HAP-1 (cell line): ENCODE measurements at regions not wholly inside any gene's neighbourhood (a gene's known extent, or its start where the extent isn't known, plus 50 kb on each side); places are given as distances from the start of the nearest gene placed in this dataset.

Experiments
- DNase-seq, 2 experiments: peaks; one replicate each; pipeline ENCODE4 v3.0.0-alpha.2; 2016 to 2020; ENCODE audit warnings: low spot score in 2 of 2
- H3K27me3 ChIP-seq: fragments of 250-450 bp; sonication (Bioruptor Pico); 2 replicates; pipeline ENCODE4 v1.5.1; 2020; ENCODE audit warnings: low read depth, mild to moderate bottlenecking, moderate library complexity
- H3K36me3 ChIP-seq: fragments of 250-450 bp; sonication (Bioruptor Pico); replicated peaks from 2 replicates; pipeline ENCODE4 v1.5.1; 2020; ENCODE audit warnings: mild to moderate bottlenecking
- H3K4me1 ChIP-seq: fragments of 250-450 bp; sonication (Bioruptor Pico); 2 replicates; pipeline ENCODE4 v1.5.1; 2020; ENCODE audit warnings: mild to moderate bottlenecking
- H3K4me3 ChIP-seq: fragments of 250-450 bp; sonication (Bioruptor Pico); 2 replicates; pipeline ENCODE4 v1.5.1; 2020; ENCODE audit warnings: mild to moderate bottlenecking, moderate library complexity
- H3K9me3 ChIP-seq: fragments of 250-450 bp; sonication (Bioruptor Pico); 2 replicates; pipeline ENCODE4 v1.5.1; 2020; ENCODE audit warnings: mild to moderate bottlenecking, moderate library complexity
- in situ Hi-C: fragments of 300-500 bp; cut with MboI; formaldehyde crosslinking; loops from 3 replicates; pipeline ENCODE4 v1.14.3; 2020; ENCODE audit warnings: low sequenced_read_pairs, inconsistent platforms, mixed read lengths

DNA sequence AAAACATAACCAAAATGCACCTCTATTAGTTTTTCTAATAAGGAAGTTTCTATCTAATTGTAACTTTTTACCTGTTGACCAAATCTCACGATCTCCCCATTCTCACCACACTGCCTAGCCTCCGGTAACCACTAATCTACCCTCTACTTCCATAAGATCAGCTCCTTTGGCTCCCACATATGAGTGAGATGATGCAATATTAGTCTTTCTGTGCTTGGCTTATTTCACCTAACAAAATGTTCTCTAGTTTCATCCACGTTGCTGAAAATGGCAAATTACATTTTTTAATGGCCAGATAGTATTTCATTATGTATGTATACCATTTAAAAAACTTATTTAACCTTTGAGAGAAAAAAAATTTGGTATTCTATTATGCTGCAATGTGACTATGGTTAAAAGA is 379.0 kb upstream of the NXPH2 start:
- peaks cover 6% of the 10 kb centered on the region for H3K4me1 ChIP-seq
- no peaks in the 10 kb centered on the region; the same call in 1 of the 2 replicates for H3K36me3 ChIP-seq
- no peak overlapping the region for H3K4me3 ChIP-seq
- H3K27me3 ChIP-seq = no peaks in the 10 kb centered on the region
- DNase-seq = no peak
- in situ Hi-C loops = no loop called here
- H3K9me3 ChIP-seq = no peaks in the 10 kb centered on the region

DNA sequence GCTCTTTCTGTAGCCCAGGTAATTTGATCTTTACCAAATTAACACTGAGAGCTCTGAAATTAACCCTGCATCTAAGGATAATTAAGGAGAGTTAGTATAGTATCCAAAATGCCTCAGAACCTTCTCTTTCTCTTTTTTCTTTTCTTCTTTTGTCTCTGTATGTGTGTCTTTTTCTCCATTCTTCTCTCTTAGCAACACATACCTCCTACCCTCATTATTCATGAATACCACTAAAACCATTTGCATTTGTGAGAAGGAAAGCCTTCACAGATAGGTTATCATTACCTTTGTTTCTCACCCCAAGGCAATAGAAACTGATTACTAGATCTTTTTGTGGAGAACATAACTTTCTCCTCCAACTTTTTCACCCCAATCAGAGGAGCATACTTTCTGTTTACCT is 376.5 kb upstream of the NXPH2 start:
- no peaks in the 10 kb centered on the region for H3K27me3 ChIP-seq
- DNase-seq = peak in 1 of 2 experiments; percentile 13
- H3K4me1 ChIP-seq = peaks cover 6% of the 10 kb centered on the region
- no peaks in the 10 kb centered on the region for H3K9me3 ChIP-seq
- H3K36me3 ChIP-seq = no peaks in the 10 kb centered on the region; the same call in 1 of the 2 replicates
- no peak overlapping the region for H3K4me3 ChIP-seq
- in situ Hi-C loops = no loop called here

GRCh38 chr2:139155991-139156390 is 375.8 kb upstream of the NXPH2 start:
- in situ Hi-C loops = no loop called here
- peaks cover 6% of the 10 kb centered on the region for H3K4me1 ChIP-seq
- no peak for DNase-seq
- H3K36me3 ChIP-seq = no peaks in the 10 kb centered on the region; the same call in 1 of the 2 replicates
- no peaks in the 10 kb centered on the region for H3K9me3 ChIP-seq
- H3K27me3 ChIP-seq = no peaks in the 10 kb centered on the region
- no peak overlapping the region for H3K4me3 ChIP-seq

GRCh38 chr2:139142252-139142880 is 362.2 kb upstream of the NXPH2 start:
- Histone ChIP-seq H3K9me3 (no peaks in the 10 kb centered on the region), H3K4me1 (no peaks in the 10 kb centered on the region), H3K36me3 (no peaks in the 10 kb centered on the region), H3K4me3 (no peak overlapping the region), H3K27me3 (no peaks in the 10 kb centered on the region)
- in situ Hi-C loops = no loop called here
- DNase-seq = peak; percentile 32 to 58

GRCh38 chr2:139124271-139124670 is 344.1 kb upstream of the NXPH2 start:
- H3K4me3 ChIP-seq = no peak overlapping the region

DNA sequence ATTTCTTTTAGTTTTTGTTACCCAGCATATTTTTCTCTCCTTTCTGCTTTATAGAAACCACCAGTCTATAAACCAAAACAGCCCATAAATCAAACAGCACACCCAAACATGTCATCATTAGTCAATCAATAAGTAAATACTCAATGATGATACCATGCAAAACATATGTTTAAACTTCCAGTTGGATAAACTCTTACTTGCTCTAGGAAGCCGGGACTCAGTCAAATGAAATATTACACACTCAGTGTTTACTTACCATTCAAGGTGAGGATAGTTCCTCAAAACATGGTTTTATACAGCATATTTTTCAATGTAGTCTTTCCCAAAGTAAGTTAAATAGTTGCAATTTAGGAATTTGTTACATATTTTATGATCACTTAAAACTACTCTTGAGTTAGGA is 343.6 kb upstream of the NXPH2 start:
- in situ Hi-C loops = no loop called here
- DNase-seq = no peak

More at GRCh38 chr2:139124271-139124670, 344.1 kb upstream of the NXPH2 start:
- in situ Hi-C loops = no loop called here
- H3K36me3 ChIP-seq = no peaks in the 10 kb centered on the region
- H3K27me3 ChIP-seq = no peaks in the 10 kb centered on the region; the same call in 1 of the 2 replicates
- H3K9me3 ChIP-seq = no peaks in the 10 kb centered on the region
- no peaks in the 10 kb centered on the region for H3K4me1 ChIP-seq
- no peak for DNase-seq

GRCh38 chr2:139122711-139123158 is 342.5 kb upstream of the NXPH2 start:
- no peaks in the 10 kb centered on the region for H3K4me1 ChIP-seq
- H3K27me3 ChIP-seq = peaks cover 2% of the 10 kb centered on the region; the same call in 1 of the 2 replicates
- no peak for DNase-seq
- no peaks in the 10 kb centered on the region for H3K9me3 ChIP-seq
- in situ Hi-C loops = no loop called here
- H3K4me3 ChIP-seq = no peak overlapping the region
- H3K36me3 ChIP-seq = no peaks in the 10 kb centered on the region

More for the DNA sequence above, 343.6 kb upstream of the NXPH2 start:
- Histone ChIP-seq H3K9me3 (no peaks in the 10 kb centered on the region), H3K4me3 (no peak overlapping the region), H3K4me1 (no peaks in the 10 kb centered on the region), H3K27me3 (peaks cover under 1% of the 10 kb centered on the region; the same call in 1 of the 2 replicates), H3K36me3 (no peaks in the 10 kb centered on the region)

- H3K9me3 ChIP-seq = no peaks in the 10 kb centered on the region
- H3K27me3 ChIP-seq = no peaks in the 10 kb centered on the region
- no peak overlapping the region for H3K4me3 ChIP-seq
- H3K36me3 ChIP-seq = no peaks in the 10 kb centered on the region
- in situ Hi-C loops = no loop called here
- no peak for DNase-seq
- H3K4me1 ChIP-seq = no peaks in the 10 kb centered on the region
These were observed 319.5 kb upstream of the NXPH2 start for GRCh38 chr2:139099721-139100120.

DNA sequence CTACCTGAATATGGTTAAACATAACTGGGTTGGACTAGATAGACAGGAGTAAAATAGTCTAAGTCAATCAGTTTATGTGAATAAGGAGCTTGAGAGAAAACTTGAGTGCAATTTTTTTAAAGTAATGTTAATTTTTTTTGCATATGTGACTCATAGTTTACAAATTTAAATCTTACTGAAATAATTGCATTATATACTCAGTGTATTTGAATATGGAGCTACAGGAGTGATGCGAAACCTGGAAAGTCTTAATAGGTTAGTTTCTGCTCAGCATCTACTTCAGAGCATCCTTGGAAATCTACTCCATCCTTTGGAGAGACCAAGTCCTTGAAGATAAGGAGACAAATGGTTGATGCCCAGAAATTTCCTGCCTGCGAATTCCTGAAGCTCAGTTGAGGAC is 318.8 kb upstream of the NXPH2 start:
- in situ Hi-C loops = no loop called here
- Histone ChIP-seq H3K9me3 (no peaks in the 10 kb centered on the region), H3K4me3 (no peak overlapping the region), H3K36me3 (no peaks in the 10 kb centered on the region), H3K4me1 (no peaks in the 10 kb centered on the region), H3K27me3 (no peaks in the 10 kb centered on the region)
- DNase-seq = no peak

- DNase-seq = no peak
- Histone ChIP-seq H3K9me3 (no peaks in the 10 kb centered on the region), H3K4me3 (no peak overlapping the region), H3K36me3 (no peaks in the 10 kb centered on the region), H3K27me3 (no peaks in the 10 kb centered on the region), H3K4me1 (no peaks in the 10 kb centered on the region)
- in situ Hi-C loops = no loop called here
These were observed 302.9 kb upstream of the NXPH2 start for GRCh38 chr2:139083121-139083520.

DNA sequence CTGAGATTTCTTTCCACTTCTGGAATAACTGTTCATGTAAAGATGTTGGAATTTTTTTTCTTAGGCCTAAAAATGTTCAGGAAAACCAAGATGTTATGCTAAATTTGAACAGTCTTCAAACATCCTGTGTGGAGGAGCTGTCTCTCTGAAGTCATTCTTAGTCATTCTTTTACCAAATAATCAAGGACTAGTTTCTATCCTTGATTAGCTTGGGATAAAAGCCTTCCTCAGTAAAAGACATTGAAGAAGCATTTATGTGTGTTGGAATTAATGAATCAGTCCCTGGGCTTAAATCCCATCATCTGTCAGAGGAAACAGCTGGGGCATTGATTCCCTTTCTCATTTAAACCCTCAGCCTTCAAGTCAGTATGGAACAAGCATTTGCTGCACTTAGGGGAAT is 300.1 kb upstream of the NXPH2 start:
- H3K9me3 ChIP-seq = no peaks in the 10 kb centered on the region
- no peak for DNase-seq
- in situ Hi-C loops = no loop called here
- H3K4me1 ChIP-seq = no peaks in the 10 kb centered on the region
- no peak overlapping the region for H3K4me3 ChIP-seq
- no peaks in the 10 kb centered on the region for H3K36me3 ChIP-seq
- H3K27me3 ChIP-seq = no peaks in the 10 kb centered on the region

- Histone ChIP-seq H3K27me3 (no peaks in the 10 kb centered on the region), H3K36me3 (no peaks in the 10 kb centered on the region), H3K4me3 (no peak overlapping the region), H3K9me3 (no peaks in the 10 kb centered on the region), H3K4me1 (no peaks in the 10 kb centered on the region)
- DNase-seq = no peak
- in situ Hi-C loops = no loop called here
These were observed 299.1 kb upstream of the NXPH2 start for GRCh38 chr2:139079311-139079710.

DNA sequence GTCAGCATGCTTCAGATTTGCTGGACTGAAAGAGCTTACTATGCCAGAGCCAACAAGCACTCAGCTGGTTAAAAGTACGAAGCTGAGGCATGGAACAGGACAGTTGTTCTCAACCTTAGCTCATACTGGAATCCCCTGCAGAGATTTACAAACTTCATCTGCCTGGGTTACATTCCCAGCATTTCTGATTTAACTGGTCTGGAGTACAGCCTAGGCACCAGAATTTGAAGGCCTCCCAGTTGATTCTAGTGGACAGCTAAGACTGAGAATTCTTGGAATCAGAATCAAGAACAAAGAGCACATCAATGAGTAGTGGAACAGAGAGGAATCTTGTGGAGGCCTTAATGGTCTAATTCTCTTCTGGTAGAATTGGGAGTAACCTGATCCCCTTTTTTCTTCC is 298.2 kb upstream of the NXPH2 start:
- in situ Hi-C loops = no loop called here
- no peak for DNase-seq
- no peaks in the 10 kb centered on the region for H3K36me3 ChIP-seq
- H3K9me3 ChIP-seq = no peaks in the 10 kb centered on the region
- H3K4me3 ChIP-seq = no peak overlapping the region
- H3K27me3 ChIP-seq = no peaks in the 10 kb centered on the region
- H3K4me1 ChIP-seq = no peaks in the 10 kb centered on the region

DNA sequence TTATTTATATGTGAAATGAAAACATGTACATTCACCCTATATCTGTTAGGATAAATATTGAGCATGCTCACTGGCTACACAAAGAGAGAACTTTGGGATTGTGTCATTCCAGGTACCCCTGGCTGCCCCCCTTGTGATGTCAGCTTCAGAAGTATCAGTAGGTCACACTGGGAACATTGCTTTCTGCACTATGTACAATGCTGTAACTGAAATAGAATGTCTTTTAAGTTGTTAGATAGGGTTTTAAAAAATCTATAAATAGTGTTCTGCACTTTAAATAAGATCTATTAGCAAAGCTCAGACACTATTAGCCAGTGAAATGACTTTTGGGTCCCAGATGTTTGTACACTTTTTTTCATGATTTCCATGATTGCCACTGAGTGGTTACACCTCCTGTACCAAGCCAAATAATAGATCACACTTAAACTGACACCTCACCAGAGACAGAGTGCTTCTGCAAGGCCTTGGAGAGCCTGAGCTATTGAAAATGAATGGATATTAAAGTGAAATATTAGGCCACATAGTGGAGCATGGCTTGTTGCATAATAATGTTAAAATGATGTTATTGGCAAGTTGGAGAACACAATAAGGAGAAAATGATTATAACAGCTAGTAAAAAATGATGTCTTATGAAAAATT is 297.0 kb upstream of the NXPH2 start:
- H3K27me3 ChIP-seq = no peaks in the 10 kb centered on the region
- DNase-seq = no peak
- no peaks in the 10 kb centered on the region for H3K9me3 ChIP-seq
- no peaks in the 10 kb centered on the region for H3K4me1 ChIP-seq
- H3K4me3 ChIP-seq = no peak overlapping the region
- in situ Hi-C loops = no loop called here
- H3K36me3 ChIP-seq = no peaks in the 10 kb centered on the region
